BE2C (cell line): ENCODE measurements at regions not wholly inside any gene's neighbourhood (a gene's known extent, or its start where the extent isn't known, plus 50 kb on each side); places are given as distances from the start of the nearest gene placed in this dataset.

Experiments used
- DNase-seq: peaks from one replicate; pipeline ENCODE4 v3.0.0-alpha.2; 2020
- H3K27me3 ChIP-seq: fragments of 250-450 bp; sonication (Bioruptor Pico); 2 replicates; pipeline ENCODE4 v1.5.1; 2020; ENCODE audit warnings: mild to moderate bottlenecking
- H3K36me3 ChIP-seq: fragments of 250-450 bp; sonication (Bioruptor Pico); 2 replicates; pipeline ENCODE4 v1.5.1; 2020; ENCODE audit warnings: mild to moderate bottlenecking
- H3K4me1 ChIP-seq: fragments of 250-450 bp; sonication (Bioruptor Pico); 2 replicates; pipeline ENCODE4 v1.5.1; 2020
- H3K4me3 ChIP-seq: 2 replicates; pipeline ENCODE4 v1.5.1; 2011; ENCODE audit warnings: low read depth, low read length
- H3K9me3 ChIP-seq: fragments of 250-450 bp; sonication (Bioruptor Pico); 2 replicates; pipeline ENCODE4 v1.5.1; 2020
- CTCF ChIP-seq: IDR thresholded peaks from 2 replicates; pipeline ENCODE4 v1.5.1; 2012; ENCODE audit warnings: mild to moderate bottlenecking, low read depth, low read length

- TF ChIP-seq CTCF = no peak
- DNase-seq = no peak
- H3K4me1 ChIP-seq = no peaks in the 10 kb centered on the region
- H3K4me3 ChIP-seq = no peak overlapping the region
- H3K9me3 ChIP-seq = no peaks in the 10 kb centered on the region
- H3K36me3 ChIP-seq = no peaks in the 10 kb centered on the region
- H3K27me3 ChIP-seq = no peaks in the 10 kb centered on the region
These were observed 357.2 kb downstream of the COL11A1 start for GRCh38 chr1:102751111-102751510.

GRCh38 chr1:102742426-102742825 lies 365.9 kb downstream of the COL11A1 start:
- Histone ChIP-seq H3K27me3 (no peaks in the 10 kb centered on the region), H3K4me3 (no peak overlapping the region), H3K4me1 (no peaks in the 10 kb centered on the region), H3K9me3 (no peaks in the 10 kb centered on the region), H3K36me3 (no peaks in the 10 kb centered on the region)
- no peak for DNase-seq
- TF ChIP-seq CTCF = no peak

GRCh38 chr1:102733491-102734236 lies 374.7 kb downstream of the COL11A1 start:
- H3K4me3 ChIP-seq = no peak overlapping the region
- DNase-seq = no peak
- no peaks in the 10 kb centered on the region for H3K27me3 ChIP-seq
- TF ChIP-seq CTCF = no peak
- no peaks in the 10 kb centered on the region for H3K4me1 ChIP-seq
- no peaks in the 10 kb centered on the region for H3K9me3 ChIP-seq
- H3K36me3 ChIP-seq = no peaks in the 10 kb centered on the region

GRCh38 chr1:102732927-102733326 lies 375.4 kb downstream of the COL11A1 start:
- no peak for DNase-seq
- H3K9me3 ChIP-seq = no peaks in the 10 kb centered on the region
- no peak overlapping the region for H3K4me3 ChIP-seq
- H3K4me1 ChIP-seq = no peaks in the 10 kb centered on the region
- no peak for TF ChIP-seq CTCF
- no peaks in the 10 kb centered on the region for H3K36me3 ChIP-seq
- no peaks in the 10 kb centered on the region for H3K27me3 ChIP-seq

GRCh38 chr1:102726417-102726816 lies 381.9 kb downstream of the COL11A1 start:
- H3K9me3 ChIP-seq = no peaks in the 10 kb centered on the region
- no peaks in the 10 kb centered on the region for H3K36me3 ChIP-seq
- H3K4me3 ChIP-seq = no peak overlapping the region
- no peak for DNase-seq
- H3K27me3 ChIP-seq = no peaks in the 10 kb centered on the region
- TF ChIP-seq CTCF = no peak
- no peaks in the 10 kb centered on the region for H3K4me1 ChIP-seq

- Histone ChIP-seq H3K27me3 (no peaks in the 10 kb centered on the region), H3K4me3 (no peak overlapping the region), H3K4me1 (no peaks in the 10 kb centered on the region), H3K36me3 (no peaks in the 10 kb centered on the region), H3K9me3 (no peaks in the 10 kb centered on the region)
- no peak for DNase-seq
- TF ChIP-seq CTCF = no peak
These were observed 383.6 kb downstream of the COL11A1 start for GRCh38 chr1:102724741-102725140.
